ENCODE measurements at regions not wholly inside any gene's neighbourhood (a gene's known extent, or its start where the extent isn't known, plus 50 kb on each side); places are given as distances from the start of the nearest gene placed in this dataset.
"Not testable (repeated sequence)": the region's sequence is repeated elsewhere in the genome, so short reads cannot be mapped to it uniquely, and the experiment has no call there.

DNA sequence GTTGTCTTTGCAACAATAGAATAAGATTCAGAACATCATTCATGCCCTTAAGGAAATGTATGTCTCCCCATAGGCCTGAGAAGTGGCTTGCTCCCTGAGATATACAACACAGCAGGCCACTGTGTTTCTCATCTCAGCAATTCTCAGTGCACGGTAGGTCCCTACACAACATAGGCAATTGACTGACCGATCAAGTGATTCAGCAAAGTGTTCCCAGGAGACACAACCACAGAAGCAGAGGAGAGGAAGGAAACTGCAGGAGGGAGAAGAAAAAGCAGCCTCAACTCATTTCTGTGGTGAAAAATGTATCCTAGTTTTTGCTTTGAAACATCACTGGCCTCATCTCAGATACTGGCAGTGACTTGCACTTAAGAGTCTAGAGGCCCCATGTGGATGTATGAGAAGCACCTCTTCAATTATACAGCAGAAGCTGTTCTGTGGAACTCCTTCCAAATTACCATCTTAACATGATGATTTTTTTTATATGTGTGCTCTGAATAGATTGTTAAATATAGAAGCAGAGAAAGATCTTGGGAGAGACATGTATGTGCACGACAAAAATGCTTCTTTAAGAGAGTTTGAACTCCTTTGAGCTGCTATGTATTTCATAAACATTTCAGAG, 306.8 kb downstream of the XPNPEP1 start:
- Histone ChIP-seq H3K9ac (ENCODE audit: extremely low read depth, insufficient read length, low read length) (no peak overlapping the region), H3K23me2 (ENCODE audit: insufficient read length, low read depth, low read length, poor library complexity, severe bottlenecking) (no peaks in the 10 kb centered on the region), H3K9me3 (ENCODE audit: control insufficient read depth, low read depth, low read length) (no peaks in the 10 kb centered on the region), H4K20me1 (ENCODE audit: control insufficient read depth, insufficient read depth, insufficient read length) (no peaks in the 10 kb centered on the region), H2AK5ac (ENCODE audit: insufficient read length, low read length) (no peak overlapping the region), H2BK12ac (ENCODE audit: insufficient read length, low read depth, low read length) (no peak overlapping the region), H3K23ac (ENCODE audit: insufficient read length, low read depth, low read length) (no peak overlapping the region), H4K91ac (ENCODE audit: insufficient read length, low read depth, low read length) (no peak overlapping the region), H3T11ph (ENCODE audit: low read length) (no peak overlapping the region), H3K56ac (ENCODE audit: insufficient read length, low read depth, low read length) (no peak overlapping the region), H3K4me1 (ENCODE audit: insufficient read depth, low read length) (no peaks in the 10 kb centered on the region), H3K4me2 (ENCODE audit: insufficient read depth, insufficient read length, low read length) (no peak overlapping the region), H3K27ac (ENCODE audit: insufficient read length, low read depth, low read length) (no peak overlapping the region), H3K27me3 (ENCODE audit: insufficient read depth, low read length) (no peaks in the 10 kb centered on the region), H3K4ac (ENCODE audit: low read depth, low read length) (no peak overlapping the region), H2BK5ac (ENCODE audit: insufficient read length, low read length) (no peak overlapping the region), H2BK120ac (ENCODE audit: low read depth, low read length, poor library complexity, severe bottlenecking) (no peak overlapping the region), H3K14ac (ENCODE audit: insufficient read depth, low read length) (no peak overlapping the region), H3K18ac (ENCODE audit: insufficient read length, low read depth, low read length) (no peak overlapping the region), H4K8ac (replicated peaks; ENCODE audit: insufficient read length, low read depth, low read length) (no peak overlapping the region), H2BK20ac (ENCODE audit: low read depth, low read length, poor library complexity, severe bottlenecking) (no peak overlapping the region), H4K5ac (ENCODE audit: insufficient read length, low read depth, low read length) (no peak overlapping the region), H3K79me2 (ENCODE audit: insufficient read depth, low read length) (no peaks in the 10 kb centered on the region), H2BK15ac (ENCODE audit: low read depth, low read length) (no peak overlapping the region), H2AFZ (ENCODE audit: low read length) (no peak overlapping the region), H3K79me1 (ENCODE audit: insufficient read depth, low read depth, low read length, poor library complexity, severe bottlenecking) (no peaks in the 10 kb centered on the region)
- DNase-seq = no peak
- Mint-ChIP-seq H3K9me3 (peaks cover 3 to 6% of the 10 kb centered on the region in 2 experiments; a peak in 2 of 5 replicates), H3K4me3 (no peak overlapping the region), H3K36me3 (ENCODE audit: insufficient read depth in 1 of 3, low read depth in 3 of 3) (no peaks in the 10 kb centered on the region), H3K27ac (peak overlapping the region in 1 of 3 experiments; percentile 32; a peak in 1 of 7 replicates), H3K4me1 (no peaks in the 10 kb centered on the region), H3K27me3 (ENCODE audit: low read depth) (peaks cover 3% of the 10 kb centered on the region; the same call in 1 of the 2 replicates)
- no CpG with 5 or more reads among the region's 3 CpGs for WGBS (ENCODE audit: extremely low coverage, insufficient read length, low lambda C conversion rate)
- TF ChIP-seq CTCF (conservative IDR thresholded peaks at IDR 0.05) = no peak

DNA sequence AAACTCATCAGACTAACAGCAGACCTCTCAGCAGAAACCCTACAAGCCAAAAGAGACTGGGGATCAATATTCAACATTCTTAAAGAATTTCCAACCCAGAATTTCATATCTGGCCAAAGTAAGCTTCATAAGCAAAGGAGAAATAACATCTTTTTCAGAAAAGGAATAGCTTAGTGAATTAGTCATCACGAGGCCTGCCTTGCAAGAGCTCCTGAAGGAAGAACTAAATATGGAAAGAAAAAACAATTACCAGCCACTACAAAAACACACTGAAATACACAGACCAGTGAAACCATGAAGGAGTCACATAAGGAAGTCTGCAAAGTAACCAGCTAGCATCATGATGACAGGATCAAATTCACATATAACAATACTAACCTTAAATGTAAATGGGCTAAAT, 328.0 kb downstream of the XPNPEP1 start:
- not testable (repeated sequence) for H3K27ac ChIP-seq (ENCODE audit: insufficient read length, low read depth, low read length); H3K4ac ChIP-seq (ENCODE audit: low read depth, low read length); H3K27me3 ChIP-seq (ENCODE audit: insufficient read depth, low read length); H3K4me1 ChIP-seq (ENCODE audit: insufficient read depth, low read length); H3K27ac Mint-ChIP-seq; H3K4me3 Mint-ChIP-seq; H2AFZ ChIP-seq (ENCODE audit: low read length); H3K27me3 Mint-ChIP-seq (ENCODE audit: low read depth); H3K18ac ChIP-seq (ENCODE audit: insufficient read length, low read depth, low read length); H3K9ac ChIP-seq (ENCODE audit: extremely low read depth, insufficient read length, low read length); H3K79me1 ChIP-seq (ENCODE audit: insufficient read depth, low read depth, low read length, poor library complexity, severe bottlenecking); H3K4me1 Mint-ChIP-seq; H3K23me2 ChIP-seq (ENCODE audit: insufficient read length, low read depth, low read length, poor library complexity, severe bottlenecking); H4K8ac ChIP-seq (replicated peaks; ENCODE audit: insufficient read length, low read depth, low read length); DNase-seq; H2BK12ac ChIP-seq (ENCODE audit: insufficient read length, low read depth, low read length); H3K23ac ChIP-seq (ENCODE audit: insufficient read length, low read depth, low read length); H3K14ac ChIP-seq (ENCODE audit: insufficient read depth, low read length); H4K91ac ChIP-seq (ENCODE audit: insufficient read length, low read depth, low read length); H2BK20ac ChIP-seq (ENCODE audit: low read depth, low read length, poor library complexity, severe bottlenecking); H3K4me2 ChIP-seq (ENCODE audit: insufficient read depth, insufficient read length, low read length); H3T11ph ChIP-seq (ENCODE audit: low read length); H3K9me3 ChIP-seq (ENCODE audit: control insufficient read depth, low read depth, low read length); H4K5ac ChIP-seq (ENCODE audit: insufficient read length, low read depth, low read length); H4K20me1 ChIP-seq (ENCODE audit: control insufficient read depth, insufficient read depth, insufficient read length); H2AK5ac ChIP-seq (ENCODE audit: insufficient read length, low read length); H2BK15ac ChIP-seq (ENCODE audit: low read depth, low read length); H3K56ac ChIP-seq (ENCODE audit: insufficient read length, low read depth, low read length); H3K79me2 ChIP-seq (ENCODE audit: insufficient read depth, low read length); H3K36me3 Mint-ChIP-seq (ENCODE audit: insufficient read depth in 1 of 3, low read depth in 3 of 3); H2BK120ac ChIP-seq (ENCODE audit: low read depth, low read length, poor library complexity, severe bottlenecking); H2BK5ac ChIP-seq (ENCODE audit: insufficient read length, low read length)
- H3K9me3 Mint-ChIP-seq = peaks cover 12 to 17% of the 10 kb centered on the region in 2 experiments
- no CpG with 5 or more reads among the region's 1 CpG for WGBS (ENCODE audit: extremely low coverage, insufficient read length, low lambda C conversion rate)

All from H9 (cell line).